NCI-H460 (cell line): ENCODE measurements at regions not wholly inside any gene's neighbourhood (a gene's known extent, or its start where the extent isn't known, plus 50 kb on each side); places are given as distances from the start of the nearest gene placed in this dataset.
A peak's percentile ranks its signal among the peaks of the same experiment; 100 is the strongest.
"Not testable (repeated sequence)": the region's sequence is repeated elsewhere in the genome, so short reads cannot be mapped to it uniquely, and the experiment has no call there.

Experiments
- DNase-seq: peaks from one replicate; pipeline ENCODE4 v3.0.0-alpha.2; 2016; ENCODE audit warnings: low read depth; ENCODE audit errors: extremely low read depth

DNA sequence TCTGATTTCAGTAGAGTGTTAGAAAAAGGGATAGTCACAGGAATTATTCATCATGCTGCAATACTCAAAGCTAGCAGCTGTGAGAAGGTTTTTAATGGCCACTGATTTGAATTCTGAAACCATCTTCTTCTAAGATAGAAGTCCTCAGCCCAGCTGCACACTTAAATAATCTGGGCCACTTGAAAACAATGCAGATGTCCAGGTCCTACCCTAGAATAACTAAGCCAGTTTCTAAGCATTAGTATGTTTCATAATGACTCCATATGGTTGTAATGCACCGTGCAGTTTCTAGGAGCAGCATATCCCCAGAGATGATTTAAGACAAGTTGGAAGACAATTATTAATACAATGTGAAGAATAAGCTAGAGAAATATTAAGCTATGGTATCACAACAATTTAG, 159.9 kb upstream of the FBXL17 start:
- no peak for DNase-seq

DNA sequence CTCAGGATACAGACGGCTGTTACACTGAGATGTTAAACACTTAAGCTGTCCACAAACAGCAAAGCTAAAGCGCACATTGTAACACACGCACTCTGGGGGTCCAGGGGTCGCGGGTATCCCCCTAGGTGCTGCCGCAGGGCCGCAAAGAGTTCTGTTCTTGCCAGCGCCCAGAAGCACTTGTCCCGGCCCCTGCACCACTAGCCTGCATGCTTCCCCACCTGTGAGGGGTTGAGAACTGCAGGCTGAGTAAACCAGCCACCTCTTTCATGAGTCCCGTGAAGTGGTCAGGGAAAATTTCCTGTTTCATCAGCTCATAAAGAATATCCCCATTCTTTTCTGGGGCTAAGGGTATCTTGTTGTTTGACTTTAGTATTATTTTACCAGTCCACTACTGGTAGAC, 154.4 kb upstream of the FBXL17 start:
- DNase-seq: no peak

DNA sequence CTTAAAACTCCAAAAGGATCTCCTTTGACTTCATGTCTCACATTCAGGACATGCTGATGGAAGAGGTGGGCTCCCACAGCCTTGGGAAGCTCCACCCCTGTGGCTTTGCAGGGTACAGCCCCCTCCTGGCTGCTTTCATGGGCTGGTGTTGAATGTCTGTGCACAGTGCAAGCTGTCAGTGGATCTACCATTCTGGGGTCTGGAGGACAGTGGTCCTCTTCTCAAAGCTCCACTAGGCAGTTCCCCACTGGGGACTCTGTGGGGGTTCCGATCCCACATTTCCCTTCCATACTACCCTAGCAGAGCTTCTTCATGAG, 150.2 kb upstream of the FBXL17 start:
- DNase-seq: not testable (repeated sequence)

DNA sequence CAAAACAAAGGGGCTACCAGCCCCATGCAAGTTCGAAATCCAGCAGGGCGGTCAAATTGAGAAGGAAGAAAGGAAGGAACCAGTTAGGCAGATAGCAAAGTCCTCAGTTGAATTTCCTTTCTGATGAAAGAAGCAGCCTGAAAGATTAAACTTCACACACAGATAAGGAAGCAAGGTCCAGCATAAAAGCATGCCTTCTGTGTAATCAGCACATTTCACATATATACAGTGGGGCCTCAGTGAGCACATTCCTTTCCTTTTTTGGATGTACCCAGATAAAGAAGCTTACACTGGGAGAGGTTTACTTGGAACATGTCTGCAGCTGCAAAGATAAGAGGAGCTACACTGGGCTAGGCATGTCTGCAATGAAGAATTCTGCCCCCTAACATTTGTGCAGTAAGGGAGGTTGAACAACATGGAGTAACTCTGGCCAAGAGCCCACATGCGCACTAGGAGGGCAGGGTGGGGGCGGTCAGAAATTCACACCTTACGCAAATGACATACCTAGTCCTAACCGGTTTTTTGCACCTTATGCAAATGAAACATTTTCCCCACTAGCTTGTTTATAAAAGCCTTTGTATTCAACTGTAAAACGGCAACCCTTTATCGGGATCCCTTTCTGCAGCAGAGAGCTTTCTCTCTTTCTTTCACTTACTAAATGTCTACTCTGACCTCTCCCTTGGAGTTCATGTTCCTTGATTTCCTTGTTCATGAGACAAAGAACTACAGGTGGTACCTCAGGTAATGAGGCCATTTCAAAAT, 149.7 kb upstream of the FBXL17 start:
- no peak for DNase-seq

DNA sequence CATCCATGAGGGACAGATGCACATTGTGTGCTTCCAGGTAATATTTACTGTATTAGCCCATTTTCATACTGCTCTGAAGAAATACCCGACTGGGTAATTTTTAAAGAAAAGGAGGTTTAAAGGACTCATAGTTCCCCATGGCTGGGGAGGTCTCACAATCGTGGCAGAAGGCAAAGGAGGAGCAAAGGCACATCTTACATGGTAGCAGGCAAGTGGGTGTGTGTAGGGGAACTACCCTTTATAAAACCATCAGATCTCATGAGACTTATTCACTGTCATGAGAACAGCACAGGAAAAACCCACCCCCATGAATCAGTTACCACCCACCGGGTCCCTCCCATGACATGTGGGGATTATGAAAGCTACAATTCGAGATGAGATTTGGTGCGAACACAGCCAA, 148.8 kb upstream of the FBXL17 start:
- no peak for DNase-seq

DNA sequence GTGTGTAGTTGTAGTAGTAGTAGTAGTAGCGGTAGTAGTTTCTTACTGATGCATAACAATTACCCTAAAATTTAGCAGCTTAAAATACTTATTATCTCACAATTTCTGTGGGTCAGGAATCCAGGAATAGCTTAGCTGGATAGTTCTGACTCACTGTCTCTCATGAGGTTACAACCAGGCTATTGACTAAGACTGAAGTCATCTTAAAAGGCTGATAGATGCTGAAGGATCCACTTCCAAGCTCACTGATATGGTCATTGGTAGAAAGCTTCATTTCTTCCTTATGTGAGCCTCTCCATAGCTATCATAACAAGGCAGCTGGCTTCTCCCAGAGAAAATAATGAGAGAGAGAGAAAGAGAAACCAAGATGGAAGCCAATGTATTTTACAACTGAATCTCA, 147.5 kb upstream of the FBXL17 start:
- no peak for DNase-seq

DNA sequence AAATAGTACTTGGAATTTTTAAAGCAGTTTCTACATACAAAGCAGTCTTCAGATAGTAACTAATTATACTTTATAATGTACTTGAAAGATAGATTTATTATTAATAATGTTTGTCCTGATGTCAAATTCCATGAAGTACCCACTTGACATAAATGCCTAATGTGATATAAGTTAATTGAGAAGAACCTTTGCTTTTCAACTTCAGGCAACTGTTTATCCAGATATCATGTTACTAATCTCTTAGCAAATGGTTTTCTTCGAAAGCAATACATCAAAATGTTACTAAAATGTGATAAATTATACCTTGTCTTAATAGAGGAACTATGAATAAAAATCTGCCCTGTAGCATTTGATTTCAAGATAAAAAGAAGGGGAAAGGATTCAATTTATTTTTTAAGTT, 146.8 kb upstream of the FBXL17 start:
- DNase-seq: no peak

DNA sequence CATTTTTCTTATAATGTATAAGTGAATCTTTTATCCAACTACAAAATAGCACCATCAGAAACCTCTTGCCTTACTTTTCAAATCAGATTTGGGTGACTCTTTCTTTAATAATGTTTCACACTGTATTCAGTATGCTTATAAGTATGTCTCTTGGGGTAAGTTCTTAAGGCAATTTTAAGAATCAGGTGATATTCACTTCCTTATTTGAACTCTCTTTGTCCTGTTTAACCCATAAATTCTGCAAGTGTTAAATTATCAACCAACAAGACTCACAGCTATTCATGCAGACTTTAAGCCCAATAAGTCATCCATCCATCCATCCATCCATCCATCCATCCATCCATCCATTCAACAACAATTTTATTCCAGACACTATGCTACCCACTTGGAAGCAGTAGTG, 142.7 kb upstream of the FBXL17 start:
- no peak for DNase-seq

DNA sequence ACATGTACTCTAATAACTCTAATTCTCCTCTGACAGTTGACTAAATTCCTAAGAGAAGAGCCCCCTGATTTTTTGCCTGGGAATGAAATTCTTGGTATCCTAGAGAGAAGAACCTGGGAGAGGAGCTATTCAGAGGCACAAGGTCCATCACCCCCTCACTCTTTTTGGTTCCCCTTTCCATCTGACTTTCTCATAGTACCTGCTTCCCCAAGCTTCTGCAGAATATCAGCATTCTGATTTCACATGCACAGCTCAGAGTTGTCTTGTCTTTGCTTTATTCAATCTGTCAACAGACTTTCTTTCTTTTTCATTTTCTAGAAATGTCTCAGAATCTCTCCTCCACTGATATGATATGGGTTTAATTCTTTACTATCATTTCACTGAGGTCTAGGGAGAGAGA, 141.5 kb upstream of the FBXL17 start:
- no peak for DNase-seq

DNA sequence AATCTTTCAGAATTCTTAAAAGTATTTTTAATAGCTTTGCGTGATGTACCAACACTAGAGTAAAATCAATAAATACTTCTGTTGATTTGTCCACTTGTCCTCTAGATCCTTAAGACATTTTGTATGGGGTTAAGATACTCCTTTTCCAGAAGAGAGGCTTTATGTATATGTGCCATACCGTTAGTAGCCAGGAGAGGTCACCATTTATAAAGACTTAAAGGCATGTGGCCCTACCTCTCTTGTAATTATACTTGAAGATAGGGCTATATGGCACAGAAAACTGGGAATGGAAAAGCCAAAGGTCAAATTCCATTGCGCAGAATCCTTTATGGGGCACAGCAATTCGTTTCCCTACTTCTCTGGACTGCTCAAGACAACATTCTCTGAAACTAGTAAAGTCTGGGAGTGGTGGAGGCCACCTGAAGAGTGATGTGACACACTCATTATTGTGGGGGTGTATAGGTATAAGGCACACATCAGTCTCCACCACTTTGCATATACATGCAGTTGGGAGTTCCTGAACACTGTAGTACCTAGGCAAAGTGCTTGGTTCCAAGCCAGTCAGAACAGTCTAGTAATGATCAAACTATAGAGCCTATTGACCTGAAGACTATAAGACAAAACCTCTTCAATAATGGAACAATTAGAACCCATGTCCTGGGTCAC, 140.1 kb upstream of the FBXL17 start:
- DNase-seq: peak; percentile 68

DNA sequence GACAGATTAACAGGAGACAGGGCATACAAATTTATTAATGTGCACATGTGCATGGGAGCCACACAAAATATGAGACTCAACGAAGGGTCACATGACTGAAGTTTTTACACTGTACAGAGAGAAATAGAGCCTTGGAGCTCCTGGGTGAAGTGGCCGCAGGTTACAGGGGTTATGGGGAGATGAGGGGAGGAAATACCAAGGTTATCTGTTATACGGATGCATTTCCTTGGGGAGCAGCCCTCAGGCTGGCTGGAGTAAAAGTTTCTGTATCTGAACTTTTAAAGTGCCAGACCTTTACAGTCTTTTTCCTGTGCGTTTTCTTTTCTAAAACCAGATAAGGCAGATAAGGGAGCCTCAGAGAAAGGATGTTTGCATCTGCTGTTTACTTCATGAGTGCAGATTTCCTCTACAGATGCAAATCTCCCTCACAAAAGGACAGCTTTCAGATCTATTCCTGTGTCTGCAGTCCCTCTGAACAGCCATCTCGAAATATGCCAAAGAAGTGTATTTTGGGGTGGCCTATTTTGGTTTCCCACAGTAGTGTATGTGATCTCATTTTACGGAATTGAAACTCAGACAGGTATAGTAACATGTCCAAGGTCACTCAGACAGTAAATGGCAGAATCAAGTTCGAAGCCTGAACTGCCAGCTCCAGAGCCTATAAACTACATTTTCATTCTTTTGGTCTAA, 139.3 kb upstream of the FBXL17 start:
- no peak for DNase-seq

DNA sequence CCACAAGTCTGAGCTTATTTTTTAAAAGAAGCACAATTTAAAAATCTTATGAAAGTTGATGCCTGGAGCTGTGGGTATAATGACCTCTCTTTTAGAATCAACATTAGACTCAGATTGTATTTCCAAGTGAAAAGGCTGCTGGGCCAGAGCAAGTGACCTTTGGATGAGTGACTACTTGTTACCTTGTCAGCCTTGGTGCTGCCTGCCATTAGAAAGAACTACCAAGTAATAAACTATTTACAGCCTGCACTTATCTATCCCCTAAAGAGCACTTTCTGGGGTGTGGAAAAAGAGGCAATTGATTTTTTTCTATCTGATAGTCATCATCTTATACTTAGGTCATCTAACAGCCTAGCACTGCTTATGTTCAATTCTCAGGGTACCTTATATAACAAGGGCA, 134.9 kb upstream of the FBXL17 start:
- no peak for DNase-seq

DNA sequence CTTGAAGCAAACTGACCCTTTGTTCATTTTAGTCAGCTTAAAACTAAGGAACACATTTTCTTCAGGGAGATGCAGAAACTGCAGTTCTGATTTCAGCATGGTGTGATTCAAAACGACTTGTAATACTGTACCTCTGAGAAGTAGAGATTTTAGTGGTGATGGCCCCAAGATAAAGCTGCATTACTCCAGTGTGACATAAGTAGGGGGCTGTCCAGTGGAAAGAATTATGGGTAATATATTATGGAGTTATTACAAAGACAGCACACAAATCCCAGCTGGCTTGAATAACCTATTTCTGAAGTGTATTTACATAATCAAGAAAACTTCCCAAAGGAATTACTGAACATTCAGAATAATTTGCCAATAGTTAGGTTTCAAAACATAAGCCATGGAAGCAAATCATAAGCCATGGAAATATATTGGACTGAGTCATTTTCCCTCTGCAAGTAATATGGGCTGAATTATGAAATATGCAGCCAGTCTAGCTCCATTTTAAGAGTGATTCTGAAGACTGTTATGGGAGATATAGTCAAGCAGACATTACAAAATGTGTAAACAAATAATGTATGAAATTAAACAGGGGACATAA, 133.7 kb upstream of the FBXL17 start:
- DNase-seq: no peak

DNA sequence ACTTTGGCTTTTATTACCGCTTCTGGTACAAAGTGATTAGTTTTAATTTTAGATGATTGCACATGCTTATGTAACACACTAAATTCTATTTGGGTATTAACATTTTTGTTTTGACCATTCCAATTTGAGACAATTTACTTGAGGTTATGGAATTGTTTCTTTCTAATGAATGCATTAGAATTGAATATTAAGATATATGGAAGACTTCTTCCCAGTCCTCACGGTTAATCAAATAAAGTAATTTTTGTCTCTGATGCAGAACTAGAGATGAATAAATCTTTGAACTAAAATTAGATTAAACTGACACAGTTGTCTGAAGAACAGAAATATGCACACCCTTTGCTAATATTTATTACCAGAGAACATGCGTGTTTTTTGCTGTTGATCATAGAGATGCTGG, 127.1 kb upstream of the FBXL17 start:
- no peak for DNase-seq

DNA sequence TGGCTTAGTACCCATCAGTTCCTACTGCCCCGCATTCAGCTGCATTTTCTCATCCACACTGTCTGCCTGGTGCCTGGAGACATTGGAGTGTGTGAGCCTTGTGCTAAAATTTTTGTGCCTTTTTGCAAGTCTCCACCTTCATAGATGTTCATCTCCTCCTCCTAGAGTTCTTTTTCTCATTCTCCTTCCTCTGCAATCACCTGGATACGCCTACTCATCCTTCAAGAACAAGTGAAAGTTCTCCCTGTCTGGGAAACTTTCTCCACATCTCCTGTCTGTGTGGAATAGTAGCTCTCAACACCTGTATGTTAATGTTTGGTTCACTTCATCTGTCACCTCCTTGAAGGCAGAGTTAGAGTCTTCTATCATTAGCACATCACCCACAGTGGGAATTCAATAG, 125.7 kb upstream of the FBXL17 start:
- no peak for DNase-seq

DNA sequence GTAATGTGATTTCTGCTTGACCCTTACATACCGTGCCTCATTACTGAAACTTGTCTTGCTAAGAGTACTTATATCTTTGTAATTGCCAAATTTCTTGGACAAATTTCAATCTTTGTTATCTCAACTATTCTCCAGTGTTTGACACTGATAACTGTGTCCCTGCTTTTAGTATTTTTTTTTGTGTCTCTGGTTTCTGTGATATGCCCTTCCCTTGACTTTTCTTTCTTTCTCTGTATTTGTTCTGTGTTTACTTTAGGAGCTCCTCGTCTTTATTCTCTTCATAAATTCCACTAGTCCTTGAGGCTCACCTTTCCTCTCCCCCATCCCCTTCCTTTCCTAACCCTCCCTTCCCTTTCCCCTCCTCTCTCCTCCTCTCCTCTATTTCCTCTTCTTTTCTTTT, 123.7 kb upstream of the FBXL17 start:
- DNase-seq: no peak

DNA sequence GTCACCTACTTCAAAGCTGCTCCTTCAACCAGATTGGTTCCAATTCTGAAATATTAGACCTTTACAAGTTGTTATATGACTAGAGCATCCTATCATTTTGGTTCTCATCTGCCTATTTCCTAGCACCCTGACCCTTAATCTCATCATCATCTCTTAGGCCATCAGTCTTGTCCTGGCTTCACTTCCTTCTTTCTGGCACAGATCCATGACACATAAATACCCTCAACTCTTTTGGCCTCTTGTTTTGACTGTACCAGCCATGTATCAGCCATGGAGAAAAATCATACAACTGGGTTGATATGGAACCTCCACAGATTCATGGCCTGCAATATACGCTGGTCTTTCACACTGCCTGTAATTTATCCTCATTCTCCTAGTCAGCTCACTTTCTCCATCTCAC, 123.1 kb upstream of the FBXL17 start:
- no peak for DNase-seq

DNA sequence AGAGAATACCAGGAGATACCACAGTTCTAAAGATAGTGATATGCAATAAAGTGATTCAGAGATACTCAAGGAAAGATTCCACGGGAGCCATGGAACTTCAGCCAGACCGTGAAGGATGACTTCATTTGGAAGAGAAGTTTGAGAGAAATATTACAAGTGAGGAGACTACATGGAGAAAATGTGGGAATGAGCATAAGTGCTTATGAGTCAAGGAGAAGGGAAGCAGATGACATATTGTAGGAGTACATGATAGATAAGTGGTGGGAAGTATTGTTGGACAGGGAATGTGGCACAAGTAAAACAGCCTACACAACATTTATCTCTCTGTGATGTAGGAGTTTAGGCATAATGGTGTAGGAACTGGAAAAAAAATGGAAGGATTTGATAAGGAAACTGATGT, 122.1 kb upstream of the FBXL17 start:
- no peak for DNase-seq

DNA sequence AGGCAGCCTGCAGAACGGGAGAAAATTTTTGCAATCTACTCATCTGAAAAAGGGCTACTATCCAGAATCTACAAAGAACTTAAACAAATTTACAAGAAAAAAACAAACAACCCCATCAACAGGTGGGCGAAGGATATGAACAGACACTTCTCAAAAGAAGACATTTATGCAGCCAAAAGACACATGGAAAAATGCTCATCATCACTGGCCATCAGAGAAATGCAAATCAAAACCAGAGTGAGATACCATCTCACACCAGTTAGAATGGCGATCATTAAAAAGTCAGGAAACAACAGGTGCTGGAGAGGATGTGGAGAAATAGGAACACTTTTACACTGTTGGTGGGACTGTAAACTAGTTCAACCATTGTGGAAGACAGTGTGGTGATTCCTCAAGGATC, 113.7 kb upstream of the FBXL17 start:
- not testable (repeated sequence) for DNase-seq

DNA sequence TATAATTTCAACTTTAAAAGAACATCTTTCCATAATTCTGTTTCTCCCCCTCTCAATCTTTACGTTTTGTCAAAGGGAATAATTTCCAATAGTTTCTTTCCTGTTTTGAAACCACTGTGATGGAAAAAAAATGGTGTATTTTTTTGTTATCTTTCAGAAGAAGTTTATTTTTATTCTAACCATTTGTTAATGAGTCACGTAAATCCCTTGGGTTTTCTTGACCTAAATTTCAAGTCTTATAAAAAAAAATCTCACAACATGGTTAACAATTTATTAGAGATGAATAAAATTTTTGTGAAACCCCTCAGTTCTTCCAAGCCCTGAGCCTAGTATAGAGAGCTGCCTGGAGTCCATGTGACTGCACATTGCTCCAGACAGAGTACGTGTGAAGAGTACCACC, 106.1 kb upstream of the FBXL17 start:
- no peak for DNase-seq

DNA sequence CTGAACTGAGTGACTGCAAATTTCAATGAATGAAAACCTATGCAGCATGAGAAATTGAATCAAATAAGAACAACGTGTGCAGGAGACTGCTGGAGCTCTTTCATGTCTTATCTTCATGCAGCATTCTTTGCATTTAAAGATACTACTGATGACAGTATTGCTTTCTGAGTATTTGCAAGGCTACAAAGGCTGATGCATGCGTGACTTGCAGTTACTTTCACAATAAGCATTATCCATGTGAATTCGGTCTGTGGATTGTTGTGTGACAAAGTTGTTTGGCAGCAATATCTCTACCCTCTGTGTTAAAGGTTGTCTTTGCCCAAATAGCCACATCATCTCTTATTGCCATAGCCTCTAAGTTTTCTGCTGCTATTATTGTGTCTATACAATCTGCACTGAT, 102.1 kb upstream of the FBXL17 start:
- no peak for DNase-seq
